GM19099 (cell line): ENCODE measurements at regions not wholly inside any gene's neighbourhood (a gene's known extent, or its start where the extent isn't known, plus 50 kb on each side); places are given as distances from the start of the nearest gene placed in this dataset.

Source experiments
- POLR2A ChIP-seq: IDR thresholded peaks from 3 replicates; pipeline ENCODE4 v1.6.1; 2011; ENCODE audit warnings: low read depth; ENCODE audit not compliant: insufficient read length; ENCODE audit errors: extremely low read depth

DNA sequence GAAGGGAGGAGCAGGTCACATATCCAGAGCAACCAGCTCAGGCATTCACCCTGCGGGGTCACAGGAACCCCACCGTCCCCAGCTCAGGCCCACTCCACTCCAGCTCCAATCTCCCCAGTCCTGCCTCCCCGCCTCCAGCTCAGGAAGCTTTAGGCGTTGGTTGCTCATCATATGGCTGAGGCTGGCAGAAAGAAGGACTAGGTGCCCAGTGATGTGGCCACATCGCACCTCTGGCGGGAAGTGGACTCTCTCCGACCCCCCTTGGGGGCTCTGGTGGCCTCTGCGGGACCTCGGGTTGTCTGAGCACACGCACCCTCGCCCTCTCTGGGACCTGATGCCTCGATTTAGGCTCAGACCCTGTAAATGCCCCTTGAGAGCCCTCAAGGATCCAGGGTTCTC, 187.7 kb downstream of the ZFP36L2 start:
- TF ChIP-seq POLR2A: no peak

GRCh38 chr2:43038034-43038695, 188.2 kb downstream of the ZFP36L2 start:
- no peak for TF ChIP-seq POLR2A

GRCh38 chr2:43035922-43036321, 190.5 kb downstream of the ZFP36L2 start:
- no peak for TF ChIP-seq POLR2A

GRCh38 chr2:43034921-43035320, 191.5 kb downstream of the ZFP36L2 start:
- no peak for TF ChIP-seq POLR2A

GRCh38 chr2:43034242-43034619, 192.2 kb downstream of the ZFP36L2 start:
- TF ChIP-seq POLR2A: no peak

GRCh38 chr2:43033466-43034241, 192.8 kb downstream of the ZFP36L2 start:
- no peak for TF ChIP-seq POLR2A

- TF ChIP-seq POLR2A: no peak
These were observed 193.5 kb downstream of the ZFP36L2 start for GRCh38 chr2:43033016-43033270.

- TF ChIP-seq POLR2A: no peak
These were observed 194.0 kb downstream of the ZFP36L2 start for GRCh38 chr2:43032213-43033015.

DNA sequence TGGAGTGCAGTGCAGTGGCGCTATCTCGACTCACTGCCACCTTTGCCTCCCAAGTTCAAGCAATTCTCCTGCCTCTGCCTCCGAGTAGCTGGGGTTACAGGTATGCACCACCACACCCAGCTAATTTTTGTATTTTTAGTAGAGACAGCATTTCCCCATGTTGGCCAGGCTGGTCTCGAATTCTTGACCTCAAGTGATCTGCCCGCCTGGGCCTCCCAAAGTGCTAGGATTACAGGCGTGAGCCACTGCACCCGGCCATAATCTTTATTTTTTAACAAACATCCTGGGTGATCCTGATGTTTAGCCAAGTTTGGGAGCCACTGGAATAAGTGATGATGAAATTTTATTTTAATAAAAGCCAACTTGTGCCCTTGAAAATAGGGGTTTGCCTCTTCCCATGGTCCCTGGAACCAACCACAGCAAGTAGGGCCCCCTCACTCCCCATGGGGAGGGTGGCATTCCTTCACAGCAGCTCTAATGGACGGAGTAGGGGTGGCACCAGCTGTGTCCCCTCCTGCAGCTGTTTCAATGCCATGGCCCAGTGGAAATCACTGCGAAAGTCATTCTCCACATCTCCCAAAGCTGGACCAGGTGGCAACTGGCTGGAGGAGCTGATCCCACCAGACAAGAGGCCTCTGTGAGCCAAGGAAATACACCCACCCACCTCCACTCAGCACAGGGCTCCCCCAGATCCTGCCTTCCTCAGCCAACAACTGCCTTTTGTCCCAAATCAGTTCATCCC, 194.8 kb downstream of the ZFP36L2 start:
- no peak for TF ChIP-seq POLR2A

- TF ChIP-seq POLR2A: no peak
These were observed 195.7 kb downstream of the ZFP36L2 start for GRCh38 chr2:43030551-43031307.

- TF ChIP-seq POLR2A: no peak
These were observed 197.2 kb downstream of the ZFP36L2 start for GRCh38 chr2:43029186-43029585.

GRCh38 chr2:43028188-43028587, 198.2 kb downstream of the ZFP36L2 start:
- TF ChIP-seq POLR2A: no peak

- TF ChIP-seq POLR2A: no peak
These were observed 199.1 kb downstream of the ZFP36L2 start for GRCh38 chr2:43027097-43027873.
